Fibroblast of lung (primary cell): ENCODE measurements at regions not wholly inside any gene's neighbourhood (a gene's known extent, or its start where the extent isn't known, plus 50 kb on each side); places are given as distances from the start of the nearest gene placed in this dataset.
"Not testable (repeated sequence)": the region's sequence is repeated elsewhere in the genome, so short reads cannot be mapped to it uniquely, and the experiment has no call there.

Source experiments
- DNase-seq, 2 donors: peaks; one replicate each; pipeline versions ENCODE4 v3.0.0 to v3.0.0-alpha.2; 2010; ENCODE audit warnings: low read depth in 2 of 2
- H2AFZ ChIP-seq: 2 replicates; pipeline ENCODE4 v1.5.1; 2012; ENCODE audit warnings: low read length, control low read depth, inconsistent platforms
- H3K27ac ChIP-seq: 2 replicates; pipeline ENCODE4 v1.5.1; 2011; ENCODE audit warnings: low read length, control low read depth; ENCODE audit not compliant: insufficient read depth
- H3K27me3 ChIP-seq: 2 replicates; pipeline ENCODE4 v1.5.1; 2011; ENCODE audit warnings: mild to moderate bottlenecking, low read length; ENCODE audit not compliant: control insufficient read depth, insufficient read depth
- H3K36me3 ChIP-seq: 2 replicates; pipeline ENCODE4 v1.5.1; 2011; ENCODE audit warnings: low read length; ENCODE audit not compliant: control insufficient read depth, insufficient read depth
- H3K4me1 ChIP-seq: 2 replicates; pipeline ENCODE4 v1.5.1; 2011; ENCODE audit warnings: low read length; ENCODE audit not compliant: control insufficient read depth, insufficient read depth; ENCODE audit errors: extremely low read depth
- H3K4me2 ChIP-seq: 2 replicates; pipeline ENCODE4 v1.5.1; 2011; ENCODE audit warnings: low read length, control low read depth; ENCODE audit not compliant: insufficient read depth; ENCODE audit errors: extremely low read depth
- H3K4me3 ChIP-seq, 4 experiments: fragments of 200-600 bp in 1 of 4; sonication (generic) in 1 of 4; replicated peaks in 1 of 4; 2 replicates each; pipeline ENCODE4 v1.5.1; 2011 to 2016; ENCODE audit warnings: low read length in 4 of 4, low read depth in 3 of 4, mild to moderate bottlenecking in 3 of 4, control low read depth in 2 of 4, inconsistent platforms in 1 of 4, mixed read lengths in 1 of 4; ENCODE audit not compliant: insufficient read depth in 1 of 4; ENCODE audit errors: control extremely low read depth in 1 of 4
- H3K79me2 ChIP-seq: 2 replicates; pipeline ENCODE4 v1.5.1; 2012; ENCODE audit warnings: mild to moderate bottlenecking, low read length, inconsistent platforms; ENCODE audit not compliant: control insufficient read depth, insufficient read depth
- H3K9ac ChIP-seq: 2 replicates; pipeline ENCODE4 v1.5.1; 2011; ENCODE audit warnings: mild to moderate bottlenecking, low read length, control low read depth; ENCODE audit not compliant: insufficient read depth
- H3K9me3 ChIP-seq: 2 replicates; pipeline ENCODE4 v1.5.1; 2012; ENCODE audit warnings: low read depth, low read length; ENCODE audit not compliant: control insufficient read depth, insufficient read depth
- H4K20me1 ChIP-seq: 2 replicates; pipeline ENCODE4 v1.5.1; 2011; ENCODE audit warnings: low read length; ENCODE audit not compliant: control insufficient read depth, insufficient read depth; ENCODE audit errors: extremely low read depth
- EZH2 ChIP-seq: IDR thresholded peaks from 2 replicates; pipeline ENCODE4 v1.5.1; 2012; ENCODE audit warnings: low read length, control low read depth, mild to moderate bottlenecking; ENCODE audit errors: missing control alignments
- TF ChIP-seq, protein P1 (sequence below), 2 donors: IDR thresholded peaks in 1 of 2; conservative IDR thresholded peaks in 1 of 2; 1 replicate in 1 of 2; 2 replicates in 1 of 2; pipeline ENCODE4 v1.5.1; 2011 to 2012; ENCODE audit warnings: low read length in 2 of 2, control low read depth in 1 of 2, inconsistent platforms in 1 of 2, low read depth in 1 of 2, mild to moderate bottlenecking in 1 of 2

DNA sequence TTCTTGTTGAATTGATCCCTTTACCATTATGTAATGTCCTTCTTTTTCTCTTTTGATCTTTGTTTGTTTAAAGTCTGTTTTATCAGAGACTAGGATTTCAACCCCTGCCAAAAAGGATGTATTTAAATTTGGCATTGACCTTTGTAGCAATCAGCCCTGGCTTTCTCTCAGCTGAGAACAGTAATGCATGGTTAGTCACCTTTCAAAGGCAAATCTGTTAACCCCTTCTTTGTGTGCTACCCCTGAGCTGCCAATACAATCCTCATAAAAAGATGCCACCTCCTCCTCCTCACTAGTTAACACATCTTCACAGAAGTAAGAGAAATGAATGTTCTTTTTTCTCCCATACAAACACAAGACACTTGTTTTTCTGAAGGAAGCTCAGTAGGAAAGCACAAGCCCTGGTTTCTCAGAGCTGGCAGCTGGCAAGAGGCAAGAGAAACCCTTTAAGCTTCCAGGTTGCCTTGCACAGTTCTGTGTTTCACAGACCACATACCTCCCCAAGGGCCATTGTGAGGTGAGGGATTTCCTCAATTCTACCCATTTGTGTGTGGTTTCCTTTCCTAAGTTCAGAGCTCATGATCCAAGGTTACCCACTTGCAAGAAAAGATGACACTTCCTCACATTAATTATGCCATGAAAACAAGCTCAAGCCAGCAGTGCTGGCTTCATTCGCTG lies 122.6 kb downstream of the RCHY1 start:
- H3K4me3 ChIP-seq = no peak overlapping the region
- H3K9me3 ChIP-seq = no peaks in the 10 kb centered on the region
- no peaks in the 10 kb centered on the region for H3K79me2 ChIP-seq
- H3K27ac ChIP-seq = no peak overlapping the region
- no peaks in the 10 kb centered on the region for H3K36me3 ChIP-seq
- no peak for DNase-seq
- H2AFZ ChIP-seq = no peak overlapping the region
- H3K27me3 ChIP-seq = no peaks in the 10 kb centered on the region
- H3K4me1 ChIP-seq = no peaks in the 10 kb centered on the region
- TF ChIP-seq, protein P1, sequence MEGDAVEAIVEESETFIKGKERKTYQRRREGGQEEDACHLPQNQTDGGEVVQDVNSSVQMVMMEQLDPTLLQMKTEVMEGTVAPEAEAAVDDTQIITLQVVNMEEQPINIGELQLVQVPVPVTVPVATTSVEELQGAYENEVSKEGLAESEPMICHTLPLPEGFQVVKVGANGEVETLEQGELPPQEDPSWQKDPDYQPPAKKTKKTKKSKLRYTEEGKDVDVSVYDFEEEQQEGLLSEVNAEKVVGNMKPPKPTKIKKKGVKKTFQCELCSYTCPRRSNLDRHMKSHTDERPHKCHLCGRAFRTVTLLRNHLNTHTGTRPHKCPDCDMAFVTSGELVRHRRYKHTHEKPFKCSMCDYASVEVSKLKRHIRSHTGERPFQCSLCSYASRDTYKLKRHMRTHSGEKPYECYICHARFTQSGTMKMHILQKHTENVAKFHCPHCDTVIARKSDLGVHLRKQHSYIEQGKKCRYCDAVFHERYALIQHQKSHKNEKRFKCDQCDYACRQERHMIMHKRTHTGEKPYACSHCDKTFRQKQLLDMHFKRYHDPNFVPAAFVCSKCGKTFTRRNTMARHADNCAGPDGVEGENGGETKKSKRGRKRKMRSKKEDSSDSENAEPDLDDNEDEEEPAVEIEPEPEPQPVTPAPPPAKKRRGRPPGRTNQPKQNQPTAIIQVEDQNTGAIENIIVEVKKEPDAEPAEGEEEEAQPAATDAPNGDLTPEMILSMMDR (conservative IDR thresholded peaks at IDR 0.05 in 1 of 2, IDR thresholded peaks at IDR 0.05 in 1 of 2; ENCODE audit: low read depth in 1 of 2, low read length in 2 of 2) = no peak
- no peak for TF ChIP-seq EZH2
- no peaks in the 10 kb centered on the region for H4K20me1 ChIP-seq
- H3K4me2 ChIP-seq = no peak overlapping the region
- no peak overlapping the region for H3K9ac ChIP-seq

DNA sequence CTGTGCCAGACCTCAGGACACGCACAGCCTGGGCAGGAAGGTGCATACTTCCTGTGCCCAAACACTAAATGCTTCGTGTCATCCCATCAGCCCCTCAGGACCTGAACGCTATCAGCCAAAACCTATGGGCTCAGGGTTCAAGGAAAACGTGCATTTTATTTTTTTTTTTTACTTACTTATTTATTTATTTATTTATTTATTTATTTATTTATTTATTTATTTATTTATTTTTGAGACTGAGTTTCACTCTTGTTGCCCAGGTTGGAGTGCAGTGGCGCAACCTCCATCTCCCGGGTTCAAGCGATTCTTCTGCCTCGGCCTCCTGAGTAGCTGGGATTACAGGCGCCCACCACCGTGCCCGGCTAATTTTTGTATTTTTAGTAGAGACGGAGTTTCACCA lies 127.8 kb downstream of the RCHY1 start:
- H3K36me3 ChIP-seq, H3K9ac ChIP-seq, H3K27ac ChIP-seq, H3K9me3 ChIP-seq, H3K79me2 ChIP-seq, H4K20me1 ChIP-seq, H2AFZ ChIP-seq, H3K4me1 ChIP-seq, H3K27me3 ChIP-seq, H3K4me3 ChIP-seq, DNase-seq, H3K4me2 ChIP-seq: not testable (repeated sequence)

DNA sequence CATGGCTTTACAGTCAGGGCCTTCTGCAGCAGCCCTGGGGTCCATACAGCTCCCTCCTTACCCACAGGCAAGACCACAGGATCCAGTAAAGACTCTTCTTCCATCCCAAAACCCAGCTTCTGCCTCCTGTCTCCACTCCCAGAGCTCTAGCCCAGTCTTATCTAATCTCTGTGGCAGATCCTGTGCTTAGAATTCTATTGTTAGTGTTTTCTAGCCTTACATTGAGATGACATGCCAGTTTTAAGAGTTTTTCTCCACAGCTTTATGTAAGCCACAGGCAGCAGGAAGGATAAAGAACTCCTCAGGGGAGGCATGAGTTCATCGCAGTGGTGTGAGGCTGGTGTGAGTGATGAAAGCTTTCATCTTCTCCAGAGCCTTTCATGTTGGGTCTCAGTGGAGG lies 129.1 kb downstream of the RCHY1 start:
- Histone ChIP-seq H3K4me1 (no peaks in the 10 kb centered on the region), H3K4me3 (no peak overlapping the region), H3K36me3 (no peaks in the 10 kb centered on the region), H3K27ac (no peak overlapping the region), H3K79me2 (no peaks in the 10 kb centered on the region), H3K27me3 (no peaks in the 10 kb centered on the region), H3K9me3 (no peaks in the 10 kb centered on the region), H3K4me2 (no peak overlapping the region), H4K20me1 (no peaks in the 10 kb centered on the region), H2AFZ (no peak overlapping the region), H3K9ac (no peak overlapping the region)
- TF ChIP-seq, protein P1 (conservative IDR thresholded peaks at IDR 0.05 in 1 of 2, IDR thresholded peaks at IDR 0.05 in 1 of 2; ENCODE audit: low read depth in 1 of 2, low read length in 2 of 2) = no peak
- no peak for TF ChIP-seq EZH2
- no peak for DNase-seq
